Panc1 (cell line): ENCODE measurements at regions not wholly inside any gene's neighbourhood (a gene's known extent, or its start where the extent isn't known, plus 50 kb on each side); places are given as distances from the start of the nearest gene placed in this dataset.

Experiments used
- ATAC-seq: fragments of 200-7000 bp; cut with Tn5 transposase; 2 replicates; pipeline ENCODE4 v1.9.1; 2020; ENCODE audit warnings: mild to moderate bottlenecking, moderate library complexity
- BruUV-seq: library from RNA; stranded (reverse); fragments of 400-500 nt; replicated peaks from 2 replicates; lab custom pipeline; 2021; lab: Mats Ljungman, UMichigan
- CTCF ChIA-PET: fragments of 300-600 bp; sonication (Branson Sonifier 250); formaldehyde crosslinking; loops from one replicate; lab custom pipeline; 2022; ENCODE audit warnings: antibody characterized with exemption; lab: Charles Lee
- POLR2A ChIA-PET: fragments of 300-600 bp; sonication (Branson Sonifier 250); formaldehyde crosslinking; loops from one replicate; lab custom pipeline; 2022; ENCODE audit warnings: antibody characterized with exemption; lab: Charles Lee
- DNase-seq: peaks from one replicate; pipeline ENCODE4 v3.0.0-alpha.2; 2010; ENCODE audit warnings: low read depth, low spot score
- H3K27ac ChIP-seq: 2 replicates; pipeline ENCODE4 v1.5.1; 2011; ENCODE audit warnings: mild to moderate bottlenecking, low read length, inconsistent platforms
- H3K27me3 ChIP-seq: fragments of 200-500 bp; sonication (Bioruptor generic); 2 replicates; pipeline ENCODE4 v1.6.0; 2014; ENCODE audit warnings: low read length, inconsistent platforms; ENCODE audit not compliant: control insufficient read depth, insufficient read depth
- H3K36me3 ChIP-seq: fragments of 200-500 bp; sonication (Bioruptor generic); 2 replicates; pipeline ENCODE4 v1.5.1; 2014; ENCODE audit warnings: inconsistent platforms, mild to moderate bottlenecking, low read length, moderate library complexity; ENCODE audit not compliant: control insufficient read depth, insufficient read depth
- H3K4me1 ChIP-seq: 2 replicates; pipeline ENCODE4 v1.5.1; 2011; ENCODE audit warnings: inconsistent platforms, mild to moderate bottlenecking, low read length, moderate library complexity; ENCODE audit not compliant: control insufficient read depth, insufficient read depth
- H3K4me3 ChIP-seq, 2 experiments: 2 replicates each; pipeline ENCODE4 v1.5.1; 2011 to 2012; ENCODE audit warnings: low read depth in 2 of 2, low read length in 2 of 2, mild to moderate bottlenecking in 2 of 2, inconsistent platforms in 1 of 2, moderate library complexity in 1 of 2
- H3K9me3 ChIP-seq: fragments of 200-500 bp; sonication (Bioruptor generic); 2 replicates; pipeline ENCODE4 v1.5.1; 2014; ENCODE audit warnings: low read depth, mild to moderate bottlenecking, inconsistent platforms, low read length, moderate library complexity; ENCODE audit not compliant: control insufficient read depth, insufficient read depth
- CTCF ChIP-seq: fragments of 450-650 bp; IDR thresholded peaks from 2 replicates; pipeline ENCODE4 v1.5.1; 2017; ENCODE audit warnings: mild to moderate bottlenecking
- POLR2AphosphoS5 ChIP-seq: IDR thresholded peaks from 2 replicates; pipeline ENCODE4 v1.6.1; 2012; ENCODE audit warnings: mild to moderate bottlenecking, low read depth, low read length, moderate library complexity
- REST ChIP-seq, 2 experiments: IDR thresholded peaks; 2 replicates each; pipeline ENCODE4 v1.6.1; 2011 to 2012; ENCODE audit warnings: low read depth in 2 of 2, control low read depth in 1 of 2, low read length in 1 of 2, mild to moderate bottlenecking in 1 of 2, moderate library complexity in 1 of 2; ENCODE audit not compliant: insufficient read depth in 1 of 2
- SIN3A ChIP-seq: IDR thresholded peaks from 2 replicates; pipeline ENCODE4 v1.6.1; 2012; ENCODE audit warnings: low read depth, mild to moderate bottlenecking, low read length, moderate library complexity, borderline replicate concordance; ENCODE audit not compliant: insufficient read depth
- TCF7L2 ChIP-seq: IDR thresholded peaks from 2 replicates; pipeline ENCODE4 v1.6.1; 2011; ENCODE audit warnings: mild to moderate bottlenecking, low read depth, low read length, inconsistent platforms
- in situ Hi-C: cut with HindIII; loops from 2 replicates; pipeline ENCODE4 v1.10.0; 2016; ENCODE audit warnings: low sequenced_read_pairs, low pct_unique_long_range_greater_than_20kb
- intact Hi-C: fragments of 100-400 bp; cut with micrococcal nuclease; formaldehyde crosslinking; loops from one replicate; pipeline ENCODE4 v1.10.0; 2022; ENCODE audit not compliant: unreplicated experiment

GRCh38 chr5:169413416-169413815 is 112.5 kb upstream of the SLIT3 start:
- Histone ChIP-seq H3K4me3 (no peak overlapping the region), H3K27me3 (no peaks in the 10 kb centered on the region), H3K36me3 (no peaks in the 10 kb centered on the region), H3K27ac (no peak overlapping the region), H3K4me1 (no peaks in the 10 kb centered on the region), H3K9me3 (no peaks in the 10 kb centered on the region)
- POLR2A ChIA-PET = no interaction called here
- in situ Hi-C loops = no loop called here
- CTCF ChIA-PET = no interaction called here
- DNase-seq (no peak), ATAC-seq (no peak)
- intact Hi-C loops = no loop called here
- no TSS peak for BruUV-seq
- no peak for TF ChIP-seq SIN3A
- no peak for TF ChIP-seq TCF7L2
- TF ChIP-seq REST (IDR thresholded peaks at IDR 0.05; ENCODE audit: insufficient read depth in 1 of 2, low read depth in 2 of 2, low read length in 1 of 2) = no peak
- TF ChIP-seq CTCF = no peak
- no peak for TF ChIP-seq POLR2AphosphoS5

- Histone ChIP-seq H3K9me3 (no peaks in the 10 kb centered on the region), H3K27me3 (no peaks in the 10 kb centered on the region), H3K27ac (no peak overlapping the region), H3K4me3 (no peak overlapping the region), H3K36me3 (no peaks in the 10 kb centered on the region), H3K4me1 (no peaks in the 10 kb centered on the region)
- no peak for DNase-seq
- ChIA-PET CTCF (no interaction called here), POLR2A (no interaction called here)
- ATAC-seq = no peak
- in situ Hi-C loops (no loop called here), intact Hi-C loops (no loop called here)
- TF ChIP-seq CTCF (no peak), SIN3A (no peak), TCF7L2 (no peak), POLR2AphosphoS5 (no peak), REST (IDR thresholded peaks at IDR 0.05; ENCODE audit: insufficient read depth in 1 of 2, low read depth in 2 of 2, low read length in 1 of 2) (no peak)
- BruUV-seq = no TSS peak
Measured at GRCh38 chr5:169412831-169413230, 111.9 kb upstream of the SLIT3 start.
